Astrocyte of the spinal cord (primary cell): ENCODE measurements at regions not wholly inside any gene's neighbourhood (a gene's known extent, or its start where the extent isn't known, plus 50 kb on each side); places are given as distances from the start of the nearest gene placed in this dataset.

Source experiments
- DNase-seq: peaks from one replicate; pipeline ENCODE4 v3.0.0; 2011; ENCODE audit warnings: low read depth, low spot score
- H3K4me3 ChIP-seq: 2 replicates; pipeline ENCODE4 v1.5.1; 2011; ENCODE audit warnings: low read depth, mild to moderate bottlenecking, low read length, moderate library complexity
- CTCF ChIP-seq: IDR thresholded peaks from 2 replicates; pipeline ENCODE4 v1.5.1; 2012; ENCODE audit warnings: low read depth, mild to moderate bottlenecking, low read length, inconsistent platforms
- in situ Hi-C: cut with HindIII; loops from 2 replicates; pipeline ENCODE4 v1.10.0; 2017; ENCODE audit warnings: low sequenced_read_pairs

DNA sequence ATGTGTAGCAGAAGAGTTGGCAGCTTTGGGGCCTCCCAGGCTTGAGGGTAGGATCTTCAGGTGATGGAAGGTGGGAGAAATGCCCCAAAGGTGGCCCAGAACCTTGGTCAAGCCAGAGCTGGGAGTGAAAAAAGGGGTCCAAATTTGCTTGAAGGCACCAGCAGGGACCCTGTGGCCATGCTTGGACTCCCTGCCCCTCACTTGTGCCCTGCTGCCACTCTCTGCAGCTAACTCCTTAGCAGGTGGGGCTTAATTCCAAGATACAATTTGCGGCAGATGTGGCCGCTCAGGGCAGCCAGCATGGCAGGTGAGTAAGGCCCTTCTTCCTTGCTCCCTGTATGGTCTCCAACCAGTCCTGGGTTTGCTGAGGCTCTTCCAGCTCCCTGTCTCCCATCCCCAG, 51.3 kb upstream of the ADRA1D start:
- in situ Hi-C loops, result no loop called here
- DNase-seq, result no peak
- H3K4me3 ChIP-seq, result no peak overlapping the region
- TF ChIP-seq CTCF, result no peak

- in situ Hi-C loops, result no loop called here
- no peak for TF ChIP-seq CTCF
These were observed 50.7 kb upstream of the ADRA1D start for GRCh38 chr20:4299773-4300172.

DNA sequence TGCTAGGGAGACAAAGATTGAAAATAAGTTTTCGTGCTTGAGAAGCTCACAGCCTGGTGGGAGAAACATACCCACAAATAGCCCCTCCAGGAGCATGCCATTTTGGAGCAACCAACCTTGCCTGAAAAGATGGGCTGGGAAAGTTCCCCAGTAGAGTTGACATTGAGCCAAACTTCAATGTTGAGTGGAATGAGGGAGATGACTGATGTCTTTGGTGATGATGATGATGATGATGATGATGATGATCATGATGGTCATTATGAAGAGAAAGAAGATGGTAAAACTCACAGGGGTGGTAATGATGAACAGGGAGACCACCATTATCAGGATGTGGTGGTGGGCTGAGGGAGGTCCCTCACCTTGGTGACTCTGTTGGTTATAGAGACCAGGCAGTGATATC, 50.1 kb upstream of the ADRA1D start:
- in situ Hi-C loops, result no loop called here
- H3K4me3 ChIP-seq, result no peak overlapping the region
- no peak for TF ChIP-seq CTCF
- DNase-seq, result no peak

More at GRCh38 chr20:4299773-4300172, 50.7 kb upstream of the ADRA1D start:
- no peak overlapping the region for H3K4me3 ChIP-seq
- DNase-seq, result no peak
